Parathyroid adenoma (tissue), 2 donors: ENCODE measurements at regions not wholly inside any gene's neighbourhood (a gene's known extent, or its start where the extent isn't known, plus 50 kb on each side); places are given as distances from the start of the nearest gene placed in this dataset.
"Not testable (repeated sequence)": the region's sequence is repeated elsewhere in the genome, so short reads cannot be mapped to it uniquely, and the experiment has no call there.

Experiments
- H2AFZ ChIP-seq: fragments of 300-600 bp; sonication (generic); one replicate; pipeline ENCODE4 v1.7.0; 2017; ENCODE audit warnings: antibody characterized with exemption, mild to moderate bottlenecking
- H3K27ac ChIP-seq: fragments of 300-600 bp; sonication (generic); one replicate; pipeline ENCODE4 v1.7.0; 2017
- H3K27me3 ChIP-seq: fragments of 300-600 bp; sonication (generic); one replicate; pipeline ENCODE4 v1.7.0; 2017; ENCODE audit warnings: low read length; ENCODE audit not compliant: control insufficient read depth, insufficient read depth
- H3K36me3 ChIP-seq: fragments of 300-600 bp; sonication (generic); one replicate; pipeline ENCODE4 v1.7.0; 2017; ENCODE audit warnings: low read length; ENCODE audit not compliant: control insufficient read depth, insufficient read depth
- H3K4me1 ChIP-seq: fragments of 300-600 bp; sonication (generic); one replicate; pipeline ENCODE4 v1.7.0; 2017; ENCODE audit warnings: control low read depth
- H3K4me2 ChIP-seq: fragments of 300-600 bp; sonication (generic); one replicate; pipeline ENCODE4 v1.7.0; 2017; ENCODE audit warnings: low read length
- H3K4me3 ChIP-seq: fragments of 300-600 bp; sonication (generic); one replicate; pipeline ENCODE4 v1.7.0; 2017; ENCODE audit warnings: low read depth, low read length
- H3K79me2 ChIP-seq: fragments of 300-600 bp; sonication (generic); one replicate; pipeline ENCODE4 v1.7.0; 2017; ENCODE audit warnings: control low read depth
- H3K9ac ChIP-seq: fragments of 300-600 bp; sonication (generic); one replicate; pipeline ENCODE4 v1.7.0; 2017; ENCODE audit warnings: mild to moderate bottlenecking
- H3K9me3 ChIP-seq: fragments of 300-600 bp; sonication (generic); one replicate; pipeline ENCODE4 v1.7.0; 2017; ENCODE audit warnings: low read length; ENCODE audit not compliant: control insufficient read depth
- CTCF ChIP-seq: fragments of 300-600 bp; sonication (generic); IDR thresholded peaks from one replicate; pipeline ENCODE4 v1.7.0; 2017; ENCODE audit warnings: antibody characterized with exemption, mild to moderate bottlenecking
- donor health status: primary hyperparathyroidism.

DNA sequence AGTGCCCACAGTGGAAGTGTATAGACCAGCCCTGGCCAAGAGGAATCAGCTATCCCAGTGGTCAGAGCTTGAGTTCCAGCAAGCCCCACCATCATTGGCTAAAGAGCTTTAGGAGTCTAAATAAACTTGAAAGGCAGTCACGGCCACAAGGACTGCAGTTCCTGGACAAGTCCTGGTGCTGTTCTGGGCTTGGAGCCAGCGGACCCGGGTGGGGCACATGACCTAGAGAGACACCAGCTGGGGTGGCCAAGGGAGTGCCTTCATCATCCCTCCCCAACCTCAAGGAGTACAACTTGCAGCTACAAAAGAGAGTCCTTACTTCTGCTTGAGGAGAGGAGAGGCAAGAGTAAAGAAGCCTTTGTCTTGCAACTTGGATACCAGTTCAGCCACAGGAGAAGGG is 439.8 kb upstream of the TMEFF2 start:
- no peaks in the 10 kb centered on the region for H3K79me2 ChIP-seq
- H3K4me2 ChIP-seq: no peak overlapping the region
- H3K36me3 ChIP-seq: no peaks in the 10 kb centered on the region
- no peaks in the 10 kb centered on the region for H3K9me3 ChIP-seq
- no peak overlapping the region for H2AFZ ChIP-seq
- no peaks in the 10 kb centered on the region for H3K27me3 ChIP-seq
- no peak for TF ChIP-seq CTCF
- no peak overlapping the region for H3K4me3 ChIP-seq
- no peaks in the 10 kb centered on the region for H3K4me1 ChIP-seq
- no peak overlapping the region for H3K27ac ChIP-seq
- no peak overlapping the region for H3K9ac ChIP-seq

- Histone ChIP-seq H3K27ac (no peak overlapping the region), H3K4me2 (no peak overlapping the region), H3K4me3 (no peak overlapping the region), H3K79me2 (no peaks in the 10 kb centered on the region), H3K27me3 (no peaks in the 10 kb centered on the region), H3K9ac (no peak overlapping the region), H3K36me3 (no peaks in the 10 kb centered on the region), H2AFZ (no peak overlapping the region), H3K9me3 (no peaks in the 10 kb centered on the region), H3K4me1 (no peaks in the 10 kb centered on the region)
- TF ChIP-seq CTCF: no peak
Measured at GRCh38 chr2:192628017-192628416, 433.3 kb upstream of the TMEFF2 start.

- Histone ChIP-seq H3K27me3 (no peaks in the 10 kb centered on the region), H3K9me3 (no peaks in the 10 kb centered on the region), H3K9ac (no peak overlapping the region), H3K27ac (no peak overlapping the region), H3K79me2 (no peaks in the 10 kb centered on the region), H3K4me2 (no peak overlapping the region), H3K4me3 (no peak overlapping the region), H2AFZ (no peak overlapping the region), H3K36me3 (no peaks in the 10 kb centered on the region), H3K4me1 (no peaks in the 10 kb centered on the region)
- TF ChIP-seq CTCF: no peak
Measured at GRCh38 chr2:192615105-192615504, 420.4 kb upstream of the TMEFF2 start.

GRCh38 chr2:192604295-192604694 is 409.6 kb upstream of the TMEFF2 start:
- H3K27ac ChIP-seq: no peak overlapping the region
- H3K4me3 ChIP-seq: no peak overlapping the region
- no peaks in the 10 kb centered on the region for H3K79me2 ChIP-seq
- H3K4me2 ChIP-seq: no peak overlapping the region
- H3K27me3 ChIP-seq: no peaks in the 10 kb centered on the region
- no peaks in the 10 kb centered on the region for H3K4me1 ChIP-seq
- TF ChIP-seq CTCF: no peak
- no peaks in the 10 kb centered on the region for H3K9me3 ChIP-seq
- no peak overlapping the region for H3K9ac ChIP-seq
- no peak overlapping the region for H2AFZ ChIP-seq
- no peaks in the 10 kb centered on the region for H3K36me3 ChIP-seq

- not testable (repeated sequence) for H3K4me3 ChIP-seq, H3K4me2 ChIP-seq, H2AFZ ChIP-seq, H3K36me3 ChIP-seq, H3K9ac ChIP-seq, H3K4me1 ChIP-seq, H3K27me3 ChIP-seq, H3K27ac ChIP-seq, H3K79me2 ChIP-seq, H3K9me3 ChIP-seq
Measured at GRCh38 chr2:192598649-192599048, 403.9 kb upstream of the TMEFF2 start.
